HL-60 (cell line): ENCODE measurements at regions not wholly inside any gene's neighbourhood (a gene's known extent, or its start where the extent isn't known, plus 50 kb on each side); places are given as distances from the start of the nearest gene placed in this dataset.

ENCODE experiments used
- POLR2AphosphoS5 ChIP-seq: IDR thresholded peaks from 2 replicates; pipeline ENCODE4 v1.6.1; 2012; ENCODE audit warnings: low read depth
- TF ChIP-seq, protein P1 (sequence below): IDR thresholded peaks from one replicate; pipeline ENCODE4 v1.5.1; 2011; ENCODE audit warnings: low read length, control low read depth, inconsistent platforms; ENCODE audit not compliant: insufficient read depth
- TF ChIP-seq, protein P2 (sequence below): IDR thresholded peaks from 2 replicates; pipeline ENCODE4 v1.6.1; 2012; ENCODE audit warnings: low read depth; ENCODE audit not compliant: insufficient replicate concordance

DNA sequence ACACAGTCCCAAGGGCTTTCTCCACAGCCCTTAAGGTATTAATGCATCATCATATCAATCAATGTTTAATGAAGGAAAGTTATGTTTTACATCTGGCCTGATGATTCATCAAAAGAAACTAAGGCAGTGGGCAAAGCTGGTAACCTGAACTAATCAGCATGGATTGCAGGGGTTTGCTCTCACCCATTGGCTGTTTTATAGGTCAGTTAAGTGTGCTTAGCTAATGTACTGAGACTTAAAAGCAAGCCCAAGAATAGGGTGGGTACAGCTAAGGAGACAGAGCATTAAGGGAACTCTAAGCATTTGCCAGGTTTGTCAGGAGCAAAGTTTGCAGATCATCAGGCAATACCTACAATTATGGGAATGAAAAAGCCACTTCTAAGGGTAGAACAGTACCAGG, 1247.6 kb downstream of the CDH8 start:
- TF ChIP-seq, protein P1, sequence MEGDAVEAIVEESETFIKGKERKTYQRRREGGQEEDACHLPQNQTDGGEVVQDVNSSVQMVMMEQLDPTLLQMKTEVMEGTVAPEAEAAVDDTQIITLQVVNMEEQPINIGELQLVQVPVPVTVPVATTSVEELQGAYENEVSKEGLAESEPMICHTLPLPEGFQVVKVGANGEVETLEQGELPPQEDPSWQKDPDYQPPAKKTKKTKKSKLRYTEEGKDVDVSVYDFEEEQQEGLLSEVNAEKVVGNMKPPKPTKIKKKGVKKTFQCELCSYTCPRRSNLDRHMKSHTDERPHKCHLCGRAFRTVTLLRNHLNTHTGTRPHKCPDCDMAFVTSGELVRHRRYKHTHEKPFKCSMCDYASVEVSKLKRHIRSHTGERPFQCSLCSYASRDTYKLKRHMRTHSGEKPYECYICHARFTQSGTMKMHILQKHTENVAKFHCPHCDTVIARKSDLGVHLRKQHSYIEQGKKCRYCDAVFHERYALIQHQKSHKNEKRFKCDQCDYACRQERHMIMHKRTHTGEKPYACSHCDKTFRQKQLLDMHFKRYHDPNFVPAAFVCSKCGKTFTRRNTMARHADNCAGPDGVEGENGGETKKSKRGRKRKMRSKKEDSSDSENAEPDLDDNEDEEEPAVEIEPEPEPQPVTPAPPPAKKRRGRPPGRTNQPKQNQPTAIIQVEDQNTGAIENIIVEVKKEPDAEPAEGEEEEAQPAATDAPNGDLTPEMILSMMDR, result no peak
- TF ChIP-seq, protein P2, sequence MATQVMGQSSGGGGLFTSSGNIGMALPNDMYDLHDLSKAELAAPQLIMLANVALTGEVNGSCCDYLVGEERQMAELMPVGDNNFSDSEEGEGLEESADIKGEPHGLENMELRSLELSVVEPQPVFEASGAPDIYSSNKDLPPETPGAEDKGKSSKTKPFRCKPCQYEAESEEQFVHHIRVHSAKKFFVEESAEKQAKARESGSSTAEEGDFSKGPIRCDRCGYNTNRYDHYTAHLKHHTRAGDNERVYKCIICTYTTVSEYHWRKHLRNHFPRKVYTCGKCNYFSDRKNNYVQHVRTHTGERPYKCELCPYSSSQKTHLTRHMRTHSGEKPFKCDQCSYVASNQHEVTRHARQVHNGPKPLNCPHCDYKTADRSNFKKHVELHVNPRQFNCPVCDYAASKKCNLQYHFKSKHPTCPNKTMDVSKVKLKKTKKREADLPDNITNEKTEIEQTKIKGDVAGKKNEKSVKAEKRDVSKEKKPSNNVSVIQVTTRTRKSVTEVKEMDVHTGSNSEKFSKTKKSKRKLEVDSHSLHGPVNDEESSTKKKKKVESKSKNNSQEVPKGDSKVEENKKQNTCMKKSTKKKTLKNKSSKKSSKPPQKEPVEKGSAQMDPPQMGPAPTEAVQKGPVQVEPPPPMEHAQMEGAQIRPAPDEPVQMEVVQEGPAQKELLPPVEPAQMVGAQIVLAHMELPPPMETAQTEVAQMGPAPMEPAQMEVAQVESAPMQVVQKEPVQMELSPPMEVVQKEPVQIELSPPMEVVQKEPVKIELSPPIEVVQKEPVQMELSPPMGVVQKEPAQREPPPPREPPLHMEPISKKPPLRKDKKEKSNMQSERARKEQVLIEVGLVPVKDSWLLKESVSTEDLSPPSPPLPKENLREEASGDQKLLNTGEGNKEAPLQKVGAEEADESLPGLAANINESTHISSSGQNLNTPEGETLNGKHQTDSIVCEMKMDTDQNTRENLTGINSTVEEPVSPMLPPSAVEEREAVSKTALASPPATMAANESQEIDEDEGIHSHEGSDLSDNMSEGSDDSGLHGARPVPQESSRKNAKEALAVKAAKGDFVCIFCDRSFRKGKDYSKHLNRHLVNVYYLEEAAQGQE, result no peak
- no peak for TF ChIP-seq POLR2AphosphoS5
